HG03196 (cell line): ENCODE measurements at regions not wholly inside any gene's neighbourhood (a gene's known extent, or its start where the extent isn't known, plus 50 kb on each side); places are given as distances from the start of the nearest gene placed in this dataset.
"Not testable (repeated sequence)": the region's sequence is repeated elsewhere in the genome, so short reads cannot be mapped to it uniquely, and the experiment has no call there.

Experiments used
- ATAC-seq: cut with Tn5 transposase; IDR thresholded peaks from one replicate; pipeline ENCODE4 v1.9.1; 2021; ENCODE audit not compliant: unreplicated experiment

GRCh38 chr11:45000918-45001317, 50.2 kb upstream of the TP53I11 start:
- ATAC-seq = no peak

GRCh38 chr11:45001466-45002165, 50.9 kb upstream of the TP53I11 start:
- ATAC-seq = no peak

GRCh38 chr11:45005106-45005505, 54.4 kb upstream of the TP53I11 start:
- no peak for ATAC-seq

GRCh38 chr11:45007011-45007410, 56.3 kb upstream of the TP53I11 start:
- no peak for ATAC-seq

GRCh38 chr11:45015983-45016382, 65.3 kb upstream of the TP53I11 start:
- not testable (repeated sequence) for ATAC-seq

GRCh38 chr11:45016446-45016845, 65.8 kb upstream of the TP53I11 start:
- not testable (repeated sequence) for ATAC-seq

GRCh38 chr11:45017329-45017728, 66.6 kb upstream of the TP53I11 start:
- ATAC-seq = no peak

GRCh38 chr11:45021001-45021400, 70.3 kb upstream of the TP53I11 start:
- ATAC-seq = no peak

- no peak for ATAC-seq
Measured at GRCh38 chr11:45021692-45022141, 71.0 kb upstream of the TP53I11 start.

- no peak for ATAC-seq
Measured at GRCh38 chr11:45022294-45023064, 71.8 kb upstream of the TP53I11 start.

- ATAC-seq = no peak
Measured at GRCh38 chr11:45023065-45023365, 72.3 kb upstream of the TP53I11 start.

GRCh38 chr11:45024316-45024715, 73.6 kb upstream of the TP53I11 start:
- ATAC-seq = no peak

GRCh38 chr11:45024846-45025588, 74.3 kb upstream of the TP53I11 start:
- ATAC-seq = no peak

GRCh38 chr11:45025716-45026492, 75.2 kb upstream of the TP53I11 start:
- no peak for ATAC-seq

- ATAC-seq = no peak
Measured at GRCh38 chr11:45026835-45027234, 76.2 kb upstream of the TP53I11 start.

GRCh38 chr11:45027312-45027711, 76.6 kb upstream of the TP53I11 start:
- ATAC-seq = no peak

GRCh38 chr11:45028911-45029682, 78.4 kb upstream of the TP53I11 start:
- ATAC-seq = no peak

GRCh38 chr11:45030778-45031177, 80.1 kb upstream of the TP53I11 start:
- no peak for ATAC-seq

- ATAC-seq = peak; percentile 69
Measured at GRCh38 chr11:45031912-45032519, 81.3 kb upstream of the TP53I11 start.

GRCh38 chr11:45035413-45035812, 84.7 kb upstream of the TP53I11 start:
- no peak for ATAC-seq
